D341Med (cell line): ENCODE measurements at regions not wholly inside any gene's neighbourhood (a gene's known extent, or its start where the extent isn't known, plus 50 kb on each side); places are given as distances from the start of the nearest gene placed in this dataset.
"Not testable (repeated sequence)": the region's sequence is repeated elsewhere in the genome, so short reads cannot be mapped to it uniquely, and the experiment has no call there.

Experiments used
- DNase-seq: peaks from one replicate; pipeline ENCODE4 v3.0.0; 2012; ENCODE audit warnings: low spot score

GRCh38 chr19:56980326-56980725 lies 139.5 kb upstream of the USP29 start:
- DNase-seq = not testable (repeated sequence)

- no peak for DNase-seq
Measured at GRCh38 chr19:56980906-56981305, 138.9 kb upstream of the USP29 start.

- not testable (repeated sequence) for DNase-seq
Measured at GRCh38 chr19:56981440-56981839, 138.3 kb upstream of the USP29 start.

GRCh38 chr19:56983171-56983570 lies 136.6 kb upstream of the USP29 start:
- DNase-seq = no peak

- DNase-seq = no peak
Measured at GRCh38 chr19:56983804-56984203, 136.0 kb upstream of the USP29 start.

- no peak for DNase-seq
Measured at GRCh38 chr19:56986386-56986785, 133.4 kb upstream of the USP29 start.

GRCh38 chr19:56987184-56987583 lies 132.6 kb upstream of the USP29 start:
- DNase-seq = no peak

- DNase-seq = no peak
Measured at GRCh38 chr19:56988299-56988698, 131.5 kb upstream of the USP29 start.

- no peak for DNase-seq
Measured at GRCh38 chr19:56991912-56992311, 127.9 kb upstream of the USP29 start.

GRCh38 chr19:56993851-56994250 lies 125.9 kb upstream of the USP29 start:
- DNase-seq = no peak

GRCh38 chr19:56994251-56995017 lies 125.4 kb upstream of the USP29 start:
- DNase-seq = no peak

- no peak for DNase-seq
Measured at GRCh38 chr19:56995303-56995702, 124.5 kb upstream of the USP29 start.

- DNase-seq = no peak
Measured at GRCh38 chr19:57002195-57002601, 117.6 kb upstream of the USP29 start.

GRCh38 chr19:57002710-57003109 lies 117.1 kb upstream of the USP29 start:
- DNase-seq = no peak

GRCh38 chr19:57004418-57004817 lies 115.4 kb upstream of the USP29 start:
- no peak for DNase-seq

GRCh38 chr19:57008432-57008831 lies 111.4 kb upstream of the USP29 start:
- no peak for DNase-seq

GRCh38 chr19:57010541-57010940 lies 109.2 kb upstream of the USP29 start:
- no peak for DNase-seq

- no peak for DNase-seq
Measured at GRCh38 chr19:57016076-57016475, 103.7 kb upstream of the USP29 start.

- DNase-seq = no peak
Measured at GRCh38 chr19:57016491-57016890, 103.3 kb upstream of the USP29 start.

- DNase-seq = no peak
Measured at GRCh38 chr19:57025491-57025890, 94.3 kb upstream of the USP29 start.

GRCh38 chr19:57026476-57026875 lies 93.3 kb upstream of the USP29 start:
- no peak for DNase-seq

GRCh38 chr19:57027360-57027759 lies 92.4 kb upstream of the USP29 start:
- no peak for DNase-seq

GRCh38 chr19:57028804-57029525 lies 90.8 kb upstream of the USP29 start:
- no peak for DNase-seq

- DNase-seq = no peak
Measured at GRCh38 chr19:57031106-57031505, 88.7 kb upstream of the USP29 start.
